ENCODE measurements at regions not wholly inside any gene's neighbourhood (a gene's known extent, or its start where the extent isn't known, plus 50 kb on each side); places are given as distances from the start of the nearest gene placed in this dataset.
A peak's percentile ranks its signal among the peaks of the same experiment; 100 is the strongest.
"Not testable (repeated sequence)": the region's sequence is repeated elsewhere in the genome, so short reads cannot be mapped to it uniquely, and the experiment has no call there.

DNA sequence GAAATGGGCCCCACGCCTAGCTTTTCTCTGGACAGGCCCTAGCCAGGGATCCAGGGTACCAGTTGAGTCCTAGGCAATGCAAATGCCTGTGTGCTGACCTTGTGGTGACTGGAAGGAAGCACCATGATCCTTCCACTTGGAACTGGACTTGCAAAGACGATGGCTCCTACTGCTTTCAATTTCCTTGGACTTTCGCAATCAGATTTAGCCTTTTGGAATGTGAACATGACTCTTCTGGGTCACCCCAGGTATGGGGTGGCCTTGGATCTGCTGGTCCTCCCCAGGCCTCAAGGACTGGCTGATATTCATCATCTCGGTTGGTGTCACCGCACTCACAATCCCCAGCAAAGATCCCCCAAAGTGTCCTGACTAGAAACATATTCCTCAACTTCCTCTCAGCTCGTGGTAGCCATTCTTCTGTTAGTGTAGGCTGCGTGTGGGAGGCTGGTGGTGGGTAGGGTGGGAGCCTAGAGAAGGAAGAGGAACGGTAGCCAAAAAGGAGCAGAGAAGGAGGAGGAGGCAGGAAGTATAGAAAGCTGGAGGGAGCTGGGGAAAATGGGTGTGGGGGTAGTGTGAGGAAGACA is 130.5 kb downstream of the PPIAL4G start:
- Histone ChIP-seq H3K9me3 (ENCODE audit: low read length) (no peaks in the 10 kb centered on the region), H3K4me3 (ENCODE audit: low read depth, low read length, poor library complexity, severe bottlenecking) (no peak overlapping the region), H4K20me1 (ENCODE audit: insufficient read depth, low read length) (no peaks in the 10 kb centered on the region), H3K4me2 (ENCODE audit: low read length) (no peak overlapping the region), H3K27me3 (ENCODE audit: insufficient read depth, low read length) (0 out of 2 replicates have a peak, but pooled peaks cover 5% of the 10 kb centered on the region), H3K9ac (ENCODE audit: low read length) (no peak overlapping the region), H3F3A (ENCODE audit: insufficient read depth, low read length) (no peaks in the 10 kb centered on the region), H3K36me3 (ENCODE audit: insufficient read depth, low read length) (no peaks in the 10 kb centered on the region), H3K79me2 (ENCODE audit: insufficient read depth, low read length) (no peaks in the 10 kb centered on the region), H2AFZ (ENCODE audit: low read length) (no peak overlapping the region), H3K9me2 (ENCODE audit: low read depth, low read length) (no peaks in the 10 kb centered on the region), H3K27ac (ENCODE audit: low read depth, low read length, poor library complexity, severe bottlenecking) (no peak overlapping the region), H3K4me1 (ENCODE audit: insufficient read depth, low read length, severe bottlenecking) (no peaks in the 10 kb centered on the region)
- TF ChIP-seq EZH2 (IDR thresholded peaks at IDR 0.05; ENCODE audit: borderline replicate concordance, low read length): no peak
- TF ChIP-seq, protein P1, sequence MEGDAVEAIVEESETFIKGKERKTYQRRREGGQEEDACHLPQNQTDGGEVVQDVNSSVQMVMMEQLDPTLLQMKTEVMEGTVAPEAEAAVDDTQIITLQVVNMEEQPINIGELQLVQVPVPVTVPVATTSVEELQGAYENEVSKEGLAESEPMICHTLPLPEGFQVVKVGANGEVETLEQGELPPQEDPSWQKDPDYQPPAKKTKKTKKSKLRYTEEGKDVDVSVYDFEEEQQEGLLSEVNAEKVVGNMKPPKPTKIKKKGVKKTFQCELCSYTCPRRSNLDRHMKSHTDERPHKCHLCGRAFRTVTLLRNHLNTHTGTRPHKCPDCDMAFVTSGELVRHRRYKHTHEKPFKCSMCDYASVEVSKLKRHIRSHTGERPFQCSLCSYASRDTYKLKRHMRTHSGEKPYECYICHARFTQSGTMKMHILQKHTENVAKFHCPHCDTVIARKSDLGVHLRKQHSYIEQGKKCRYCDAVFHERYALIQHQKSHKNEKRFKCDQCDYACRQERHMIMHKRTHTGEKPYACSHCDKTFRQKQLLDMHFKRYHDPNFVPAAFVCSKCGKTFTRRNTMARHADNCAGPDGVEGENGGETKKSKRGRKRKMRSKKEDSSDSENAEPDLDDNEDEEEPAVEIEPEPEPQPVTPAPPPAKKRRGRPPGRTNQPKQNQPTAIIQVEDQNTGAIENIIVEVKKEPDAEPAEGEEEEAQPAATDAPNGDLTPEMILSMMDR (IDR thresholded peaks at IDR 0.05; ENCODE audit: low read length): no peak

DNA sequence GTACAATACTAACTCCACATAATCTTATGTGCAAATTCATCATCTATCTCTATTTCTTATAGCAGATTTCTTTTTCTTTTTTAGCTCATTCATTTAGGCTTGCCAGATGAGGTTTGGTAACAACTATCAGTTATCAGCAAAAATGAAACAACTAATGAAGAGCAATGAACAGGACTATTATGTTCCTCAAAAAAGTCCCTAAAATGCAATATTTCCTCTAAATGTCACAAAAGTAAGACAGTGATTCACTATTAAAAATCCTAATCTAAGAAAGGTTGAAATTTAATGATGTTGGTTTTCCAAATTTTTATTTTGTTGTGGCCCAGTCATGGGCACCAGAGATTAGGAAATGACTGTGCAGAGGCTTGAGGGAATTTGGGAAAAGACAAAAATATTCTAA is 135.3 kb downstream of the PPIAL4G start:
- no peak overlapping the region for H3K9ac ChIP-seq (ENCODE audit: low read length)
- H2AFZ ChIP-seq (ENCODE audit: low read length): no peak overlapping the region
- H3K9me3 ChIP-seq (ENCODE audit: low read length): no peaks in the 10 kb centered on the region
- no peaks in the 10 kb centered on the region for H3K9me2 ChIP-seq (ENCODE audit: low read depth, low read length)
- H3F3A ChIP-seq (ENCODE audit: insufficient read depth, low read length): no peaks in the 10 kb centered on the region
- no peak overlapping the region for H3K4me3 ChIP-seq (ENCODE audit: low read depth, low read length, poor library complexity, severe bottlenecking)
- no peaks in the 10 kb centered on the region for H3K79me2 ChIP-seq (ENCODE audit: insufficient read depth, low read length)
- no peaks in the 10 kb centered on the region for H3K36me3 ChIP-seq (ENCODE audit: insufficient read depth, low read length)
- no peaks in the 10 kb centered on the region for H3K4me1 ChIP-seq (ENCODE audit: insufficient read depth, low read length, severe bottlenecking)
- H3K27me3 ChIP-seq (ENCODE audit: insufficient read depth, low read length): no peaks in the 10 kb centered on the region
- no peak overlapping the region for H3K27ac ChIP-seq (ENCODE audit: low read depth, low read length, poor library complexity, severe bottlenecking)
- TF ChIP-seq EZH2 (IDR thresholded peaks at IDR 0.05; ENCODE audit: borderline replicate concordance, low read length): no peak
- TF ChIP-seq, protein P1 (IDR thresholded peaks at IDR 0.05; ENCODE audit: low read length): no peak
- H3K4me2 ChIP-seq (ENCODE audit: low read length): no peak overlapping the region
- H4K20me1 ChIP-seq (ENCODE audit: insufficient read depth, low read length): no peaks in the 10 kb centered on the region

DNA sequence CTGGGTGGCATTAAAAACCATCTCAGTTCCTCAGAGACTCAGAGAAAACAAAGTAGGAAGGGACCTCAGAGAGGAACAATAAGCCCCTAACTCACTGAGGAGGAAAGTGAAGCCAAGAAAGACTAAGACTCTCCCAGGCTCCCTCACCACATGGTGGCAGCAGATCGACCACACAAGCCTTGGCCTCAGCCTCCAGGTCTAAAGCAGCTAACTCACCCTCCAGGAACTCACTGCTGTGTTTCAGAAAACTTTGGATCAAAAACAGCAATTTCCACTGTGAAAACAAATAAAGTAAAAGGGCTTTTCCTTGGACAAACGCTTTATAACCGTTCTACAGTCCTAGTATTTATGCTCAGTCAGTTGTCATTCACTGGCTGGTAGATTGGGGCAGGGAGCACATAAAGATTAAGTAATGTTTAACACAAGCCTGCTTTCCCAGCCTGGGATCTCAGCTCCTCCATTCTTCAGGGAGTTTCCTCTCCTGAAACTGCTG is 137.4 kb downstream of the PPIAL4G start:
- H3K79me2 ChIP-seq (ENCODE audit: insufficient read depth, low read length); H3F3A ChIP-seq (ENCODE audit: insufficient read depth, low read length); H2AFZ ChIP-seq (ENCODE audit: low read length); H3K9me2 ChIP-seq (ENCODE audit: low read depth, low read length); H3K9ac ChIP-seq (ENCODE audit: low read length); H3K4me3 ChIP-seq (ENCODE audit: low read depth, low read length, poor library complexity, severe bottlenecking); H4K20me1 ChIP-seq (ENCODE audit: insufficient read depth, low read length); H3K4me2 ChIP-seq (ENCODE audit: low read length); H3K36me3 ChIP-seq (ENCODE audit: insufficient read depth, low read length); H3K9me3 ChIP-seq (ENCODE audit: low read length); H3K4me1 ChIP-seq (ENCODE audit: insufficient read depth, low read length, severe bottlenecking); H3K27me3 ChIP-seq (ENCODE audit: insufficient read depth, low read length); H3K27ac ChIP-seq (ENCODE audit: low read depth, low read length, poor library complexity, severe bottlenecking): not testable (repeated sequence)
- TF ChIP-seq, protein P1 (IDR thresholded peaks at IDR 0.05; ENCODE audit: low read length): peak; percentile 57

DNA sequence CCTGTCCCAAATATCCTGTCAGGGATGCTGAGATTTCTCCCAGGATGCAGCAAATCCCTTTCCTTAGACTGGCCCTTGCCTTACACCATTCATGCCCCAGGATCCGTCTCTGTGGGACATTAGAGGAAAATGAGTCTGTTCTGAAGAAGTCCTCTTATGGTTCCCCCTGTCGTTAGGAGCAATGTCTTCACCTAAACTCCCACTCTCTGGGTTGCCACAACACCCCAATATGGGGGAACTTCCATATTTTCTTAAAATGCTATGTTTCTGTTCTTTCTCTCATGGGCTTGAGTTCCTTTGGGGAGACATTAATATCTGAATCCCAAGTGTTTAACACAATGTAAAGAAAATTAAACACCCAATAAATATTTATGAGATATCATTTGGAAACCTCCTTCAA is 138.5 kb downstream of the PPIAL4G start:
- H3K9ac ChIP-seq (ENCODE audit: low read length); H2AFZ ChIP-seq (ENCODE audit: low read length); H3K36me3 ChIP-seq (ENCODE audit: insufficient read depth, low read length); H3K4me2 ChIP-seq (ENCODE audit: low read length); H3K79me2 ChIP-seq (ENCODE audit: insufficient read depth, low read length); H3K27me3 ChIP-seq (ENCODE audit: insufficient read depth, low read length); H3K9me2 ChIP-seq (ENCODE audit: low read depth, low read length); H3K4me3 ChIP-seq (ENCODE audit: low read depth, low read length, poor library complexity, severe bottlenecking); H3K4me1 ChIP-seq (ENCODE audit: insufficient read depth, low read length, severe bottlenecking); H4K20me1 ChIP-seq (ENCODE audit: insufficient read depth, low read length); H3K9me3 ChIP-seq (ENCODE audit: low read length); H3F3A ChIP-seq (ENCODE audit: insufficient read depth, low read length); H3K27ac ChIP-seq (ENCODE audit: low read depth, low read length, poor library complexity, severe bottlenecking): not testable (repeated sequence)

DNA sequence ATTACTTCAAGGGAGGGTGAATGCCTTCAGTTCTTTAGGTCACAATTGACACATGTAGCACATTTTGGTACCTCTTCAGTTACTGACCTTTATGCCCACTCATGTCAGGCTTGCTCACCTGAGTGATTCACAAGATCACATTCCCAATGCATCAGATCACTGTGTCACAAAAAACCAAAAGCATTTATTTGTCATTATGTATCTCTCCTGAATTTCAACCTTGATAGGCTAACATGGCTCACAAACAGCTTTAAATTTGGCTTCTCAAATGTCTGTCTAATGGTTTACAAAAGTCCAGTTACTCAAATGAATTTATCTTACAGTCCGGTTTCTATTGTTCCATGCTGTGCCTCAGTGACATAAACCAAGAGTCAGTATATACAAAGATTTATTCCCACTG is 141.4 kb downstream of the PPIAL4G start:
- not testable (repeated sequence) for H3K27me3 ChIP-seq (ENCODE audit: insufficient read depth, low read length); H3K9me3 ChIP-seq (ENCODE audit: low read length); H2AFZ ChIP-seq (ENCODE audit: low read length); H4K20me1 ChIP-seq (ENCODE audit: insufficient read depth, low read length); H3F3A ChIP-seq (ENCODE audit: insufficient read depth, low read length); H3K9me2 ChIP-seq (ENCODE audit: low read depth, low read length); H3K4me2 ChIP-seq (ENCODE audit: low read length); H3K4me3 ChIP-seq (ENCODE audit: low read depth, low read length, poor library complexity, severe bottlenecking); H3K79me2 ChIP-seq (ENCODE audit: insufficient read depth, low read length); H3K9ac ChIP-seq (ENCODE audit: low read length); H3K4me1 ChIP-seq (ENCODE audit: insufficient read depth, low read length, severe bottlenecking); H3K36me3 ChIP-seq (ENCODE audit: insufficient read depth, low read length); H3K27ac ChIP-seq (ENCODE audit: low read depth, low read length, poor library complexity, severe bottlenecking)
